Coronary artery (tissue), 2 donors: ENCODE measurements at regions not wholly inside any gene's neighbourhood (a gene's known extent, or its start where the extent isn't known, plus 50 kb on each side); places are given as distances from the start of the nearest gene placed in this dataset.

Experiments
- DNase-seq: peaks from one replicate; pipeline ENCODE4 v3.0.0-alpha.2; 2017; ENCODE audit warnings: low spot score
- H3K27ac ChIP-seq, 2 donors: fragments of 200-600 bp; sonication (generic); one replicate each; pipeline ENCODE4 v1.5.1; 2016 to 2019
- H3K4me3 ChIP-seq: fragments of 200-600 bp; sonication (generic); 2 replicates; pipeline ENCODE4 v1.5.1; 2016; ENCODE audit warnings: mild to moderate bottlenecking, moderate library complexity
- CTCF ChIP-seq: fragments of 200-600 bp; sonication (generic); IDR thresholded peaks from one replicate; pipeline ENCODE4 v1.5.1; 2019; ENCODE audit warnings: antibody characterized with exemption

DNA sequence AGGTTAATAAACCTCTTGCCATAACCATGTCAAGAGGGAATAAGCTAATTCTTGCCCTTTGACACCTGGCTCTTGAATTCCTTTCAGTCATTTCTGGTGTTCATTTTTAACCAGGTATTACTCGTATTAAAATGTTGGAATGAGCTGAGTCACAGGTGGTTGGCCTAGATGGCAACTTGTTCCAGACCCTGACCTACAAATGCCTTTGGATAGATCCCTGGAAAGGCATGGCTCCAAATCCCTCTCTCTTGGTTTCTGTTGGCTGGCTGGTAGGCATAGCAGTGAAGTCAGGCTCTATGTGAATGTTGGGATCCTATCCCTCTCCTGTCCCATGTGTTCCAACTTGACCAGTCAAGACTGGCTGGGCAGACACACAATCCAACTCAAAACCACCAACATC is 277.1 kb upstream of the PROK2 start:
- no peak for DNase-seq
- Histone ChIP-seq H3K27ac (no peak overlapping the region), H3K4me3 (no peak overlapping the region)
- no peak for TF ChIP-seq CTCF

- DNase-seq = no peak
- Histone ChIP-seq H3K4me3 (no peak overlapping the region), H3K27ac (no peak overlapping the region)
- TF ChIP-seq CTCF = no peak
Measured at GRCh38 chr3:72060447-72061034, 275.6 kb upstream of the PROK2 start.

- TF ChIP-seq CTCF = no peak
- DNase-seq = no peak
- no peak overlapping the region for H3K4me3 ChIP-seq
- no peak overlapping the region for H3K27ac ChIP-seq
Measured at GRCh38 chr3:72058493-72059081, 273.6 kb upstream of the PROK2 start.

DNA sequence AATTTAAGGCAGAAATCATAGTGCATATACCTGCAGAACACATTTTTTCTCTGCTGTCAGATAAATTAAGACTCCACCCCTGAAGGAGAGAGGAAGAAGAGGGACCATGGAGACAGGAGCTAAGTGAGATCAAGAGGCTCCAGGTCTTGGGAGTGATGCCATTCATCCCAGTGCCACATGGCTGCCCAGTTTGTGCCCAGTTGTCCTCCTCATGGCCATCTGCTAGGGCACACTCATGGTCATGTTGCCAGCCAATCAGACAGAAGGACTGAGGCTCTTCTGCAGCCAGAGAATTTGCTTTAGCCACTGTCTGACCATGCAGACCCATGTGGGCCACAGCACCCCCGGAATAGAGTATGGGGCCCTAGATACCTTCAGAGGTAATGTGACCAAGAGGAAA is 270.5 kb upstream of the PROK2 start:
- no peak for DNase-seq
- no peak for TF ChIP-seq CTCF
- no peak overlapping the region for H3K27ac ChIP-seq
- no peak overlapping the region for H3K4me3 ChIP-seq

GRCh38 chr3:72054976-72055375 is 270.0 kb upstream of the PROK2 start:
- TF ChIP-seq CTCF = no peak
- no peak overlapping the region for H3K4me3 ChIP-seq
- H3K27ac ChIP-seq = no peak overlapping the region
- DNase-seq = no peak

GRCh38 chr3:72052841-72053409 is 268.0 kb upstream of the PROK2 start:
- TF ChIP-seq CTCF = no peak
- DNase-seq = no peak
- Histone ChIP-seq H3K27ac (no peak overlapping the region), H3K4me3 (no peak overlapping the region)

DNA sequence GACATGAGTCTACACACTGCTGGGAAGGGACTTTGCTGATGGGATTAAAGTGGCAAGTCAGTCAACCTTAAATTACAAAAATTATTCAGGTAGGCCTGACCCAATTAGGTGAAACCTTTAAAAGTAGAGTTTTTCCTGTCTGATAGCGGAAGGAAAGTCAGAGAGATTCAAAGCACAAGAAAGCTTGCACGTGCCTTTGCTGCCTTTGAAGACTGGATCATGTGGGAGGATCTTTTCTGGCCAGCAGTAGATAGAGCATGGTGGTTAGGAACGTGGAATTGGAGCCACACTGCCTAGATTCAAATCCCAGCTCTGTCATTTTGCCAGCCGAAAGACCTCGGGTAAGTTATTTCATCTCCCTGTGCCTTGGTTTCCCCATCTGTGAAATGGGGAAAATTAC is 265.8 kb upstream of the PROK2 start:
- H3K4me3 ChIP-seq = no peak overlapping the region
- TF ChIP-seq CTCF = no peak
- H3K27ac ChIP-seq = no peak overlapping the region
- no peak for DNase-seq
